ENCODE measurements at regions not wholly inside any gene's neighbourhood (a gene's known extent, or its start where the extent isn't known, plus 50 kb on each side); places are given as distances from the start of the nearest gene placed in this dataset.

- intact Hi-C loops (cut with micrococcal nuclease) = no loop called here
- Histone ChIP-seq H3K9me3 (replicated peaks) (no peaks in the 10 kb centered on the region), H3K36me3 (no peaks in the 10 kb centered on the region), H3K4me1 (no peaks in the 10 kb centered on the region), H3K27ac (replicated peaks) (no peak overlapping the region), H3K27me3 (ENCODE audit: low read depth) (no peaks in the 10 kb centered on the region), H3K4me3 (no peak overlapping the region)
- DNase-seq = no peak
- TF ChIP-seq, protein P1, sequence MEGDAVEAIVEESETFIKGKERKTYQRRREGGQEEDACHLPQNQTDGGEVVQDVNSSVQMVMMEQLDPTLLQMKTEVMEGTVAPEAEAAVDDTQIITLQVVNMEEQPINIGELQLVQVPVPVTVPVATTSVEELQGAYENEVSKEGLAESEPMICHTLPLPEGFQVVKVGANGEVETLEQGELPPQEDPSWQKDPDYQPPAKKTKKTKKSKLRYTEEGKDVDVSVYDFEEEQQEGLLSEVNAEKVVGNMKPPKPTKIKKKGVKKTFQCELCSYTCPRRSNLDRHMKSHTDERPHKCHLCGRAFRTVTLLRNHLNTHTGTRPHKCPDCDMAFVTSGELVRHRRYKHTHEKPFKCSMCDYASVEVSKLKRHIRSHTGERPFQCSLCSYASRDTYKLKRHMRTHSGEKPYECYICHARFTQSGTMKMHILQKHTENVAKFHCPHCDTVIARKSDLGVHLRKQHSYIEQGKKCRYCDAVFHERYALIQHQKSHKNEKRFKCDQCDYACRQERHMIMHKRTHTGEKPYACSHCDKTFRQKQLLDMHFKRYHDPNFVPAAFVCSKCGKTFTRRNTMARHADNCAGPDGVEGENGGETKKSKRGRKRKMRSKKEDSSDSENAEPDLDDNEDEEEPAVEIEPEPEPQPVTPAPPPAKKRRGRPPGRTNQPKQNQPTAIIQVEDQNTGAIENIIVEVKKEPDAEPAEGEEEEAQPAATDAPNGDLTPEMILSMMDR (IDR thresholded peaks at IDR 0.05; ENCODE audit: borderline replicate concordance) = no peak
Observed at GRCh38 chr6:50524341-50524740, 189.0 kb upstream of the TFAP2D start.

DNA sequence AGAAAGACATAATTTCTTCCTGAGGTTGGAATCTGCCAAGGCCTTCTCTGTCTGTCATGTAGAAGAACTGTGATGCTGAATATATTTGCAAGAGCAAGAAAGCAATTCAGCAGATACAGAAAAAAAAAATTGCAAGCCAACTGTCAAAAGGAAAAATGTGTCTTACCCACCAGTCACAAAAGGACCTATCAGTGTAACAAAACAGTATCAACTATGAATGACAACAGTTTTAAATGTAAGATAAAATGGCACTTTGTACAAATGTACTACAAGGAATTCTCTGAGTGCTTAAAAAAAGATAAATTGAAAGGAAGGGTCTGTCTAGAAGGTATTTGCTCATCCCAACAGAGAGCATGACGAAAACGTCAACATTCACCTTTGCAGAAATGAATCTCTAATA lies 185.3 kb upstream of the TFAP2D start:
- no peak for DNase-seq
- Histone ChIP-seq H3K9me3 (replicated peaks) (no peaks in the 10 kb centered on the region), H3K27ac (replicated peaks) (no peak overlapping the region), H3K36me3 (no peaks in the 10 kb centered on the region), H3K4me3 (no peak overlapping the region), H3K4me1 (no peaks in the 10 kb centered on the region), H3K27me3 (ENCODE audit: low read depth) (no peaks in the 10 kb centered on the region)
- intact Hi-C loops (cut with micrococcal nuclease) = no loop called here
- TF ChIP-seq, protein P1 (IDR thresholded peaks at IDR 0.05; ENCODE audit: borderline replicate concordance) = no peak

DNA sequence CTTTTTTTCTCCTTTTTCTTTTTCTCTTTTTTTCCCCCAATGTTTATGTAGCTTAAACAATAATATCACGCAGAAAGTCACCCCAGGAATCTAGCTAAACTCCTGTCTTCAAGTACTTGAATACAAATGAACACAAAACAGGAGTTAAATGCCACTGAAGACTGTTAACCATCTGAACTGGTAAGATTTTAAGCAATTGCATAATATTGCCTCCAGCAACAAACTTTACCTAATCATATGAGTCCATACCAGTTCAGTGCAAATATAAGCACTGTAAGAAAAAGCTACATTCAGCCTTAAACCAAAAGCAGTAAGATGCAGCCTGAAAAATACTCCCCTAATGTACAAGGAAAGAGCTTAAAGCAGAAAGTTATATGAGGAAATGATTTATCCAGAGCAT lies 173.9 kb upstream of the TFAP2D start:
- Histone ChIP-seq H3K36me3 (no peaks in the 10 kb centered on the region), H3K4me3 (no peak overlapping the region), H3K27ac (replicated peaks) (no peak overlapping the region), H3K4me1 (no peaks in the 10 kb centered on the region), H3K27me3 (ENCODE audit: low read depth) (no peaks in the 10 kb centered on the region), H3K9me3 (replicated peaks) (no peaks in the 10 kb centered on the region)
- DNase-seq = no peak
- intact Hi-C loops (cut with micrococcal nuclease) = no loop called here
- TF ChIP-seq, protein P1 (IDR thresholded peaks at IDR 0.05; ENCODE audit: borderline replicate concordance) = no peak

GRCh38 chr6:50541941-50542340 lies 171.4 kb upstream of the TFAP2D start:
- intact Hi-C loops (cut with micrococcal nuclease) = no loop called here
- H3K36me3 ChIP-seq = no peaks in the 10 kb centered on the region
- H3K4me1 ChIP-seq = no peaks in the 10 kb centered on the region
- TF ChIP-seq, protein P1 (IDR thresholded peaks at IDR 0.05; ENCODE audit: borderline replicate concordance) = no peak
- no peaks in the 10 kb centered on the region for H3K27me3 ChIP-seq (ENCODE audit: low read depth)
- H3K27ac ChIP-seq (replicated peaks) = no peak overlapping the region
- H3K4me3 ChIP-seq = no peak overlapping the region
- no peak for DNase-seq
- H3K9me3 ChIP-seq (replicated peaks) = no peaks in the 10 kb centered on the region

GRCh38 chr6:50543666-50544065 lies 169.7 kb upstream of the TFAP2D start:
- Histone ChIP-seq H3K4me1 (no peaks in the 10 kb centered on the region), H3K36me3 (no peaks in the 10 kb centered on the region), H3K27me3 (ENCODE audit: low read depth) (no peaks in the 10 kb centered on the region), H3K9me3 (replicated peaks) (no peaks in the 10 kb centered on the region), H3K27ac (replicated peaks) (no peak overlapping the region), H3K4me3 (no peak overlapping the region)
- TF ChIP-seq, protein P1 (IDR thresholded peaks at IDR 0.05; ENCODE audit: borderline replicate concordance) = no peak
- DNase-seq = no peak
- intact Hi-C loops (cut with micrococcal nuclease) = no loop called here

- intact Hi-C loops (cut with micrococcal nuclease) = no loop called here
- H3K36me3 ChIP-seq = no peaks in the 10 kb centered on the region
- H3K27ac ChIP-seq (replicated peaks) = no peak overlapping the region
Observed at GRCh38 chr6:50549026-50549425, 164.3 kb upstream of the TFAP2D start.

More at GRCh38 chr6:50549026-50549425, 164.3 kb upstream of the TFAP2D start:
- no peaks in the 10 kb centered on the region for H3K27me3 ChIP-seq (ENCODE audit: low read depth)
- no peak overlapping the region for H3K4me3 ChIP-seq
- H3K4me1 ChIP-seq = no peaks in the 10 kb centered on the region
- TF ChIP-seq, protein P1 (IDR thresholded peaks at IDR 0.05; ENCODE audit: borderline replicate concordance) = no peak
- no peaks in the 10 kb centered on the region for H3K9me3 ChIP-seq (replicated peaks)
- no peak for DNase-seq
